A673 (cell line): ENCODE measurements at regions not wholly inside any gene's neighbourhood (a gene's known extent, or its start where the extent isn't known, plus 50 kb on each side); places are given as distances from the start of the nearest gene placed in this dataset.

Experiments
- BruUV-seq: library from RNA; stranded (reverse); fragments of 400-500 nt; replicated peaks from 2 replicates; lab custom pipeline; 2021; lab: Mats Ljungman, UMichigan
- CTCF ChIA-PET: fragments of 300-600 bp; sonication (Branson Sonifier 250); formaldehyde crosslinking; loops from one replicate; lab custom pipeline; 2022; ENCODE audit warnings: antibody characterized with exemption; lab: Charles Lee
- POLR2A ChIA-PET: fragments of 300-600 bp; sonication (Branson Sonifier 250); formaldehyde crosslinking; loops from one replicate; lab custom pipeline; 2022; ENCODE audit warnings: antibody characterized with exemption; ENCODE audit not compliant: low non-redundant PET; lab: Charles Lee
- DNase-seq: peaks from one replicate; pipeline ENCODE4 v3.0.0-alpha.2; 2015; ENCODE audit warnings: low spot score
- H3K27ac ChIP-seq: fragments of 200-600 bp; sonication (generic); 2 replicates; pipeline ENCODE4 v1.5.1; 2016; ENCODE audit warnings: mixed run types, low read depth, mild to moderate bottlenecking, mixed read lengths, antibody characterized with exemption, low read length; ENCODE audit not compliant: poor library complexity, severe bottlenecking
- H3K27me3 ChIP-seq: fragments of 200-600 bp; sonication (generic); replicated peaks from 2 replicates; pipeline ENCODE4 v1.6.1; 2017; ENCODE audit warnings: mixed run types, low read depth, mild to moderate bottlenecking, mixed read lengths, antibody characterized with exemption, low read length; ENCODE audit not compliant: insufficient read depth, poor library complexity
- H3K36me3 ChIP-seq: fragments of 200-600 bp; sonication (generic); 2 replicates; pipeline ENCODE4 v1.6.1; 2016; ENCODE audit warnings: mixed run types, mild to moderate bottlenecking, mixed read lengths, antibody characterized with exemption, low read length; ENCODE audit not compliant: insufficient read depth, poor library complexity, severe bottlenecking
- H3K4me1 ChIP-seq: fragments of 200-600 bp; sonication (generic); 2 replicates; pipeline ENCODE4 v1.6.1; 2017; ENCODE audit warnings: mixed run types, mild to moderate bottlenecking, mixed read lengths, antibody characterized with exemption, low read length; ENCODE audit not compliant: insufficient read depth, poor library complexity, severe bottlenecking
- H3K4me3 ChIP-seq: fragments of 200-600 bp; sonication (generic); 2 replicates; pipeline ENCODE4 v1.5.1; 2016; ENCODE audit warnings: low read depth, mixed run types, mild to moderate bottlenecking, mixed read lengths, low read length; ENCODE audit not compliant: poor library complexity, severe bottlenecking
- H3K9me3 ChIP-seq: fragments of 200-600 bp; sonication (generic); 2 replicates; pipeline ENCODE4 v1.6.1; 2016; ENCODE audit warnings: mixed run types, low read depth, mild to moderate bottlenecking, mixed read lengths, antibody characterized with exemption, low read length; ENCODE audit not compliant: poor library complexity, severe bottlenecking
- CTCF ChIP-seq: fragments of 300-800, 200-600 bp; sonication (generic); conservative IDR thresholded peaks from 2 replicates; pipeline ENCODE4 v1.5.1; 2017; ENCODE audit warnings: low read depth, mild to moderate bottlenecking, antibody characterized with exemption, low read length, moderate library complexity, mixed read lengths
- EZH2 ChIP-seq: fragments of 200-600 bp; sonication (generic); IDR thresholded peaks from 2 replicates; pipeline ENCODE4 v1.6.1; 2017; ENCODE audit warnings: borderline replicate concordance, low read depth, mild to moderate bottlenecking, mixed read lengths, antibody characterized with exemption, low read length; ENCODE audit not compliant: poor library complexity, severe bottlenecking
- intact Hi-C: fragments of 100-400 bp; cut with micrococcal nuclease; formaldehyde crosslinking; loops from one replicate; pipeline ENCODE4 v1.10.0; 2022; ENCODE audit not compliant: unreplicated experiment

- Histone ChIP-seq H3K36me3 (no peaks in the 10 kb centered on the region), H3K4me3 (no peak overlapping the region), H3K27me3 (peaks cover 27% of the 10 kb centered on the region), H3K4me1 (no peaks in the 10 kb centered on the region), H3K9me3 (no peaks in the 10 kb centered on the region), H3K27ac (no peak overlapping the region)
- TF ChIP-seq EZH2 = no peak
- TF ChIP-seq CTCF = no peak
- intact Hi-C loops = no loop called here
- ChIA-PET POLR2A (interaction anchor here (0.6 kb wide), 2 partner anchors 9 to 1317 kb away, joined by 5 to 11 read pairs; no protein-coding TSS in a partner anchor), CTCF (no interaction called here)
- DNase-seq = no peak
- BruUV-seq = no TSS peak
These were observed 252.5 kb downstream of the PTPRU start for GRCh38 chr1:29488794-29489311.

DNA sequence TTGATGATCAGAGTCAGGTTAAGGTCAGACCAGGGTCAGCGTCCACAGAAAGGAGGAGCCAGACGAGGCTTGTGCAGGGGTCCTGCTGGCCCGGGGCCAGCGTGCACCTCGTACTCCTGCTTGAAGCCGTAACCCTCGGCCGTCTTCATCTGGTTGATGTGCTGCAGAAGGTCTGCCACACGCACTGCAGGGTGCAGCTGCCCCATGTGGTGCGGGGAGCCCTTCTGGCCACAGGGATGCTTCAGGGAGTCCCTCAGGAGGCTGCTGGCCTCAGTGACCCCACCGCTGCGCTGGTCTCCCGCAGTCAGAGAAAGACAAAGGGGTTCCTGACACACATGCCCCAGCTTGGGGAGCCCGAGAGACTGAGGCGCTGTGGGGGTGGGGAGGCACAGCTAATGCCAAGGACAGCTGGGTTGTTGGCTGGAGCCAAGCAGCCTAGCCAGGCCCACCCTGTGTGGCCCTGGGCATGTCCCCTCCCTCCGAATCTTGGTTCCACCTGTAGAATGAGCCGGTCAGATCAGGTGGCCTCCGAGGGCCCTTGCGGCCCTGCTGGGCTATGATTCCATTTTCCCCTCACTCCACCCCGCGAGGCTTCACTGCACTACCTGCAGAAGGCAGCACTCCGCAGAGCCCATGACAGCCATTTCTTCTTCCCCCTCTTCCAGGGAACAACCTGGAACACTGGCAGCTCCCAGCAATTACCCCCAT is 251.9 kb downstream of the PTPRU start:
- Histone ChIP-seq H3K9me3 (no peaks in the 10 kb centered on the region), H3K4me1 (no peaks in the 10 kb centered on the region), H3K27ac (no peak overlapping the region), H3K27me3 (peaks cover 29% of the 10 kb centered on the region), H3K4me3 (no peak overlapping the region), H3K36me3 (no peaks in the 10 kb centered on the region)
- CTCF ChIA-PET = no interaction called here
- TF ChIP-seq EZH2 (no peak), CTCF (no peak)
- DNase-seq = no peak
- no TSS peak for BruUV-seq
- POLR2A ChIA-PET = no interaction called here
- intact Hi-C loops = no loop called here

- no TSS peak for BruUV-seq
- Histone ChIP-seq H3K36me3 (no peaks in the 10 kb centered on the region), H3K9me3 (no peaks in the 10 kb centered on the region), H3K4me3 (no peak overlapping the region), H3K27ac (no peak overlapping the region), H3K27me3 (peaks cover 34% of the 10 kb centered on the region), H3K4me1 (no peaks in the 10 kb centered on the region)
- no peak for DNase-seq
- intact Hi-C loops = no loop called here
- TF ChIP-seq EZH2 (no peak), CTCF (no peak)
- ChIA-PET POLR2A (no interaction called here), CTCF (no interaction called here)
These were observed 251.0 kb downstream of the PTPRU start for GRCh38 chr1:29487291-29487690.
